GM23338 (cell line): ENCODE measurements at regions not wholly inside any gene's neighbourhood (a gene's known extent, or its start where the extent isn't known, plus 50 kb on each side); places are given as distances from the start of the nearest gene placed in this dataset.

Source experiments
- ATAC-seq: fragments of 200-7000 bp; cut with Tn5 transposase; 3 replicates; pipeline ENCODE4 v1.9.1; 2020
- DNase-seq: peaks from one replicate; pipeline ENCODE4 v3.0.0-alpha.2; 2015; ENCODE audit warnings: low spot score
- H2AFZ ChIP-seq: fragments of 200-600 bp; sonication (generic); 2 replicates; pipeline ENCODE4 v1.8.0; 2016; ENCODE audit warnings: antibody characterized with exemption, mild to moderate bottlenecking, moderate library complexity
- H3F3A ChIP-seq: fragments of 200-600 bp; sonication (generic); replicated peaks from 2 replicates; pipeline ENCODE4 v1.8.0; 2017; ENCODE audit warnings: antibody characterized with exemption, mixed run types, low read depth
- H3K27ac ChIP-seq: fragments of 200-600 bp; sonication (generic); 2 replicates; pipeline ENCODE4 v1.6.1; 2016; ENCODE audit warnings: low read depth
- H3K27me3 ChIP-seq: fragments of 200-600 bp; sonication (generic); 2 replicates; pipeline ENCODE4 v1.8.0; 2016; ENCODE audit warnings: mild to moderate bottlenecking, mixed run types, moderate library complexity; ENCODE audit not compliant: insufficient read depth
- H3K36me3 ChIP-seq: fragments of 200-600 bp; sonication (generic); 2 replicates; pipeline ENCODE4 v1.8.0; 2016; ENCODE audit warnings: mild to moderate bottlenecking; ENCODE audit not compliant: insufficient read depth
- H3K4me1 ChIP-seq: fragments of 200-600 bp; sonication (generic); 2 replicates; pipeline ENCODE4 v1.8.0; 2016; ENCODE audit warnings: mild to moderate bottlenecking, moderate library complexity; ENCODE audit not compliant: insufficient read depth
- H3K4me2 ChIP-seq: fragments of 200-600 bp; sonication (generic); 2 replicates; pipeline ENCODE4 v1.7.1; 2017; ENCODE audit warnings: mixed run types
- H3K4me3 ChIP-seq: fragments of 200-600 bp; sonication (generic); 2 replicates; pipeline ENCODE4 v1.6.1; 2016; ENCODE audit warnings: mixed run types
- H3K79me2 ChIP-seq: fragments of 200-600 bp; sonication (generic); replicated peaks from 2 replicates; pipeline ENCODE4 v1.8.0; 2017; ENCODE audit warnings: mild to moderate bottlenecking; ENCODE audit not compliant: insufficient read depth
- H3K9me2 ChIP-seq: fragments of 200-600 bp; sonication (generic); 2 replicates; pipeline ENCODE4 v1.8.0; 2017; ENCODE audit not compliant: insufficient read depth
- H4K20me1 ChIP-seq: fragments of 200-600 bp; sonication (generic); replicated peaks from 2 replicates; pipeline ENCODE4 v1.8.0; 2017; ENCODE audit warnings: mild to moderate bottlenecking; ENCODE audit not compliant: insufficient read depth
- H3K27ac Mint-ChIP-seq: 2 replicates; pipeline ENCODE4 v1.8.0; 2020; ENCODE audit warnings: inconsistent platforms, mild to moderate bottlenecking, moderate library complexity, mixed read lengths
- H3K27me3 Mint-ChIP-seq: 3 replicates; pipeline ENCODE4 v1.8.0; 2022; ENCODE audit warnings: low read depth, mild to moderate bottlenecking, moderate library complexity, mixed read lengths, inconsistent platforms; ENCODE audit not compliant: insufficient read depth, poor library complexity
- H3K36me3 Mint-ChIP-seq: 3 replicates; pipeline ENCODE4 v1.8.0; 2021; ENCODE audit warnings: low read depth, mild to moderate bottlenecking, inconsistent platforms, moderate library complexity, mixed read lengths
- H3K4me1 Mint-ChIP-seq: 3 replicates; pipeline ENCODE4 v1.8.0; 2020; ENCODE audit warnings: mild to moderate bottlenecking, inconsistent platforms, mixed read lengths
- H3K4me3 Mint-ChIP-seq: 3 replicates; pipeline ENCODE4 v1.8.0; 2021; ENCODE audit warnings: moderate library complexity, mild to moderate bottlenecking, inconsistent platforms, mixed read lengths
- H3K9me3 Mint-ChIP-seq: 3 replicates; pipeline ENCODE4 v1.8.0; 2020; ENCODE audit warnings: moderate library complexity, mild to moderate bottlenecking, inconsistent platforms, mixed read lengths
- CREB1 ChIP-seq: fragments of 250-450 bp; sonication (Bioruptor Pico); IDR thresholded peaks from 2 replicates; pipeline ENCODE4 v1.5.0; 2020; ENCODE audit warnings: low read depth, mild to moderate bottlenecking, moderate library complexity
- EZH2 ChIP-seq: fragments of 200-600 bp; sonication (generic); IDR thresholded peaks from one replicate; pipeline ENCODE4 v1.8.0; 2017; ENCODE audit warnings: antibody characterized with exemption, mild to moderate bottlenecking, low read depth; ENCODE audit not compliant: unreplicated experiment
- EZH2phosphoT487 ChIP-seq: fragments of 200-600 bp; sonication (generic); IDR thresholded peaks from one replicate; pipeline ENCODE4 v1.8.1; 2018; ENCODE audit warnings: antibody characterized with exemption; ENCODE audit not compliant: unreplicated experiment
- JUNB ChIP-seq: IDR thresholded peaks from one replicate; pipeline ENCODE4 v1.6.1; 2016; ENCODE audit warnings: antibody characterized with exemption; ENCODE audit not compliant: unreplicated experiment
- NANOG ChIP-seq: IDR thresholded peaks from 2 replicates; pipeline ENCODE4 v1.6.1; 2016; ENCODE audit warnings: antibody characterized with exemption, borderline replicate concordance
- POLR2AphosphoS5 ChIP-seq: IDR thresholded peaks from 2 replicates; pipeline ENCODE4 v1.6.1; 2016; ENCODE audit warnings: antibody characterized with exemption, low read depth
- STAT1 ChIP-seq: IDR thresholded peaks from one replicate; pipeline ENCODE4 v1.6.1; 2016; ENCODE audit warnings: antibody characterized with exemption; ENCODE audit not compliant: unreplicated experiment
- ZNF114 ChIP-seq: fragments of 250-450 bp; sonication (Bioruptor Pico); IDR thresholded peaks from 2 replicates; pipeline ENCODE4 v1.5.0; 2020; ENCODE audit warnings: mild to moderate bottlenecking, moderate library complexity
- ZNF331 ChIP-seq: fragments of 250-450 bp; sonication (Bioruptor Pico); IDR thresholded peaks from 2 replicates; pipeline ENCODE4 v1.5.0; 2020; ENCODE audit warnings: low read depth, mild to moderate bottlenecking, moderate library complexity
- TF ChIP-seq, protein P1 (sequence below), 2 experiments: fragments of 200-600 bp in 1 of 2; sonication (generic) in 1 of 2; conservative IDR thresholded peaks; 2 replicates each; pipeline versions ENCODE4 v1.5.1 to v1.6.1; 2016 to 2017; ENCODE audit warnings: antibody characterized with exemption in 2 of 2, low read depth in 2 of 2, mild to moderate bottlenecking in 2 of 2, moderate library complexity in 1 of 2
- TF ChIP-seq, protein P2 (sequence below): IDR thresholded peaks from 2 replicates; pipeline ENCODE4 v1.6.1; 2016; ENCODE audit warnings: antibody characterized with exemption
- TF ChIP-seq, protein P3 (sequence below): IDR thresholded peaks from one replicate; pipeline ENCODE4 v1.6.1; 2018; ENCODE audit warnings: antibody characterized with exemption; ENCODE audit not compliant: unreplicated experiment

DNA sequence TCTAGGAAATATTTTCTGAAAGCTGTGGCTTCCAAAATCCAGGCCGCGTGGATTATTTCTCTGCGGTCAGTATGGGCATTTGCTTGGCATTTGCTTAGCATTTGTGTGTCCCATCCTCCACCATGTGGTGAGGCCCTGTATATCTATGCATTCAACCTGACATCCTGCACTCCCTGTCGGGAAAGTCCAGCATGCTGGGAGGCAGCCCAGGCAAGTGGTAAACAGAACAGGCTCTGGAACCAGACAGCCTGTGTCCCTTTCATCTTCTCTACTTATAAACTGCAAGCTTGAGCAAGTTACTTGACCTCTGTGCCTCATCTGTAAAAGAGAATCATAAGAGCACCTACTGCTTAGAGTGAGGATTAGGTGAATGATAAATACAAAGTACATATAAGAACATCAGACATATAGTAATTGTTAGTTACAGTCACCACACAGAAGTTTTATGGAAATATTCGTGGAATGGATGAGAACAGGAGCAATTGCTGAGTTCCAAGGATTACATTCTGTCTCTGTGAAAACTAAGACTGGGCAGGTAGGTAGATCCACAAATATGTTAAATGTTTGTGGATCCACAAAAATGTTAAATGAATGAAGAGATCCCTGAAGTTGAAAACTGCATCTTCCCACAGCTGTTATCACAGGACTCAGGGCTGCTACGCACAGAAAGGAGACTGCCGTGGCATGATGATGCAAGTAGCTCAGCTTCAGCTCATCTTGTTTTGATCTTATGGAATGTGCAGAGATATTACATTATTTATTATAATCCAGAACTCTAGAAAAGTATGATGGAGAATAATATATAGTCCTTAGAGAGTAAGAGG lies 317.0 kb upstream of the MMADHC start:
- Histone ChIP-seq H2AFZ (0 out of 2 replicates have a peak overlapping the region, but pooled peaks have one; percentile 29), H3K27ac (no peak overlapping the region), H3K4me3 (no peak overlapping the region), H3K9me2 (peaks cover 12% of the 10 kb centered on the region), H3K36me3 (no peaks in the 10 kb centered on the region), H3F3A (no peaks in the 10 kb centered on the region), H3K4me2 (no peak overlapping the region), H3K4me1 (peaks cover 5% of the 10 kb centered on the region), H4K20me1 (no peaks in the 10 kb centered on the region), H3K27me3 (no peaks in the 10 kb centered on the region), H3K79me2 (no peaks in the 10 kb centered on the region)
- ATAC-seq (peak; percentile 61), DNase-seq (peak; percentile 3)
- H3K4me1 Mint-ChIP-seq, result peaks cover 11% of the 10 kb centered on the region
- H3K27me3 Mint-ChIP-seq, result no peaks in the 10 kb centered on the region
- TF ChIP-seq ZNF331 (CRISPR knock-in tag), result no peak
- TF ChIP-seq, protein P1, sequence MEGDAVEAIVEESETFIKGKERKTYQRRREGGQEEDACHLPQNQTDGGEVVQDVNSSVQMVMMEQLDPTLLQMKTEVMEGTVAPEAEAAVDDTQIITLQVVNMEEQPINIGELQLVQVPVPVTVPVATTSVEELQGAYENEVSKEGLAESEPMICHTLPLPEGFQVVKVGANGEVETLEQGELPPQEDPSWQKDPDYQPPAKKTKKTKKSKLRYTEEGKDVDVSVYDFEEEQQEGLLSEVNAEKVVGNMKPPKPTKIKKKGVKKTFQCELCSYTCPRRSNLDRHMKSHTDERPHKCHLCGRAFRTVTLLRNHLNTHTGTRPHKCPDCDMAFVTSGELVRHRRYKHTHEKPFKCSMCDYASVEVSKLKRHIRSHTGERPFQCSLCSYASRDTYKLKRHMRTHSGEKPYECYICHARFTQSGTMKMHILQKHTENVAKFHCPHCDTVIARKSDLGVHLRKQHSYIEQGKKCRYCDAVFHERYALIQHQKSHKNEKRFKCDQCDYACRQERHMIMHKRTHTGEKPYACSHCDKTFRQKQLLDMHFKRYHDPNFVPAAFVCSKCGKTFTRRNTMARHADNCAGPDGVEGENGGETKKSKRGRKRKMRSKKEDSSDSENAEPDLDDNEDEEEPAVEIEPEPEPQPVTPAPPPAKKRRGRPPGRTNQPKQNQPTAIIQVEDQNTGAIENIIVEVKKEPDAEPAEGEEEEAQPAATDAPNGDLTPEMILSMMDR (conservative IDR thresholded peaks at IDR 0.05; ENCODE audit: low read depth in 2 of 2), result peak in 1 of 2 experiments; percentile 16; a peak in 1 of 4 replicates
- TF ChIP-seq STAT1, result no peak
- TF ChIP-seq EZH2phosphoT487, result no peak
- TF ChIP-seq EZH2, result no peak
- TF ChIP-seq JUNB, result no peak
- TF ChIP-seq CREB1 (CRISPR knock-in tag), result no peak
- H3K36me3 Mint-ChIP-seq, result no peaks in the 10 kb centered on the region
- H3K27ac Mint-ChIP-seq, result no peak overlapping the region
- no peaks in the 10 kb centered on the region for H3K9me3 Mint-ChIP-seq
- no peak overlapping the region for H3K4me3 Mint-ChIP-seq

DNA sequence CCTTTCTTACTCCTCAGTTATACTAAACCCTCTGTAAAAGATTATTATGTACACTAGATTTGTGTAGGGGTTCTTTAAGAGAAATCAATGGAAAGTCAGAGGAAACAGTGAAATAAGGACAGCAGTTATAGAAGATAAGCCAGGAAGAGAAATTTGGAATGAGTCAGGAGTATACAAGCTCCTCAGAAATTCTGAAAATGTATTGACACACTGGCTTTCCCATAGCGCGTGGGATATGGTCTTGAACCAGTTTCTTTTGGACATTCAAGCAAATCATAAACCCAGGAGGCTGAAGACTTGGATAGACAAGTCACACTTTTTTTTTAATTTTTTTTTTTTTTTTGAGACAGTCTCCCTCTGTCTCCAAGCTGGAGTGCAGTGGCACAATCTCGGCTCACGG lies 316.1 kb upstream of the MMADHC start:
- DNase-seq, result no peak
- Histone ChIP-seq H3K79me2 (no peaks in the 10 kb centered on the region), H3F3A (no peaks in the 10 kb centered on the region), H3K27ac (no peak overlapping the region), H3K36me3 (no peaks in the 10 kb centered on the region), H3K4me3 (no peak overlapping the region), H3K27me3 (no peaks in the 10 kb centered on the region), H4K20me1 (no peaks in the 10 kb centered on the region), H3K4me1 (peaks cover 13% of the 10 kb centered on the region), H3K9me2 (peaks cover 18% of the 10 kb centered on the region), H3K4me2 (no peak overlapping the region), H2AFZ (no peak overlapping the region)
- no peaks in the 10 kb centered on the region for H3K9me3 Mint-ChIP-seq
- ATAC-seq, result no peak
- no peak overlapping the region for H3K27ac Mint-ChIP-seq
- no peaks in the 10 kb centered on the region for H3K27me3 Mint-ChIP-seq
- no peaks in the 10 kb centered on the region for H3K36me3 Mint-ChIP-seq
- H3K4me3 Mint-ChIP-seq, result no peak overlapping the region
- peaks cover 16% of the 10 kb centered on the region for H3K4me1 Mint-ChIP-seq
- TF ChIP-seq JUNB (no peak), ZNF331 (CRISPR knock-in tag) (no peak), ZNF114 (CRISPR knock-in tag) (no peak), STAT1 (no peak), POLR2AphosphoS5 (no peak), NANOG (no peak), EZH2 (no peak), CREB1 (CRISPR knock-in tag) (no peak), EZH2phosphoT487 (no peak)
- TF ChIP-seq, protein P2, sequence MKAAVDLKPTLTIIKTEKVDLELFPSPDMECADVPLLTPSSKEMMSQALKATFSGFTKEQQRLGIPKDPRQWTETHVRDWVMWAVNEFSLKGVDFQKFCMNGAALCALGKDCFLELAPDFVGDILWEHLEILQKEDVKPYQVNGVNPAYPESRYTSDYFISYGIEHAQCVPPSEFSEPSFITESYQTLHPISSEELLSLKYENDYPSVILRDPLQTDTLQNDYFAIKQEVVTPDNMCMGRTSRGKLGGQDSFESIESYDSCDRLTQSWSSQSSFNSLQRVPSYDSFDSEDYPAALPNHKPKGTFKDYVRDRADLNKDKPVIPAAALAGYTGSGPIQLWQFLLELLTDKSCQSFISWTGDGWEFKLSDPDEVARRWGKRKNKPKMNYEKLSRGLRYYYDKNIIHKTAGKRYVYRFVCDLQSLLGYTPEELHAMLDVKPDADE, result no peak
- TF ChIP-seq, protein P3, sequence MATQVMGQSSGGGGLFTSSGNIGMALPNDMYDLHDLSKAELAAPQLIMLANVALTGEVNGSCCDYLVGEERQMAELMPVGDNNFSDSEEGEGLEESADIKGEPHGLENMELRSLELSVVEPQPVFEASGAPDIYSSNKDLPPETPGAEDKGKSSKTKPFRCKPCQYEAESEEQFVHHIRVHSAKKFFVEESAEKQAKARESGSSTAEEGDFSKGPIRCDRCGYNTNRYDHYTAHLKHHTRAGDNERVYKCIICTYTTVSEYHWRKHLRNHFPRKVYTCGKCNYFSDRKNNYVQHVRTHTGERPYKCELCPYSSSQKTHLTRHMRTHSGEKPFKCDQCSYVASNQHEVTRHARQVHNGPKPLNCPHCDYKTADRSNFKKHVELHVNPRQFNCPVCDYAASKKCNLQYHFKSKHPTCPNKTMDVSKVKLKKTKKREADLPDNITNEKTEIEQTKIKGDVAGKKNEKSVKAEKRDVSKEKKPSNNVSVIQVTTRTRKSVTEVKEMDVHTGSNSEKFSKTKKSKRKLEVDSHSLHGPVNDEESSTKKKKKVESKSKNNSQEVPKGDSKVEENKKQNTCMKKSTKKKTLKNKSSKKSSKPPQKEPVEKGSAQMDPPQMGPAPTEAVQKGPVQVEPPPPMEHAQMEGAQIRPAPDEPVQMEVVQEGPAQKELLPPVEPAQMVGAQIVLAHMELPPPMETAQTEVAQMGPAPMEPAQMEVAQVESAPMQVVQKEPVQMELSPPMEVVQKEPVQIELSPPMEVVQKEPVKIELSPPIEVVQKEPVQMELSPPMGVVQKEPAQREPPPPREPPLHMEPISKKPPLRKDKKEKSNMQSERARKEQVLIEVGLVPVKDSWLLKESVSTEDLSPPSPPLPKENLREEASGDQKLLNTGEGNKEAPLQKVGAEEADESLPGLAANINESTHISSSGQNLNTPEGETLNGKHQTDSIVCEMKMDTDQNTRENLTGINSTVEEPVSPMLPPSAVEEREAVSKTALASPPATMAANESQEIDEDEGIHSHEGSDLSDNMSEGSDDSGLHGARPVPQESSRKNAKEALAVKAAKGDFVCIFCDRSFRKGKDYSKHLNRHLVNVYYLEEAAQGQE, result no peak
- TF ChIP-seq, protein P1 (conservative IDR thresholded peaks at IDR 0.05; ENCODE audit: low read depth in 2 of 2), result no peak
